A549 (cell line): ENCODE measurements at regions not wholly inside any gene's neighbourhood (a gene's known extent, or its start where the extent isn't known, plus 50 kb on each side); places are given as distances from the start of the nearest gene placed in this dataset.

Experiments
- ATAC-seq, 2 experiments: fragments of 200-7000 bp in 1 of 2; fragments of >200 bp in 1 of 2; cut with Nextera tagmentation in 1 of 2; cut with Tn5 transposase in 1 of 2; 3 replicates each; pipeline versions ENCODE4 v1.8.0 to v1.9.1; 2018 to 2020; ENCODE audit warnings: mild to moderate bottlenecking in 1 of 2, moderate library complexity in 1 of 2
- CTCF ChIA-PET: fragments of 300-600 bp; sonication (Branson Sonifier 250); formaldehyde crosslinking; extraction: SDS; loops from one replicate; lab custom pipeline; 2021; ENCODE audit warnings: antibody characterized with exemption, inconsistent platforms; lab: Yijun Ruan, JAX
- POLR2A ChIA-PET: fragments of 350-600 bp; formaldehyde crosslinking; extraction: SDS; loops from one replicate; lab custom pipeline; 2021; ENCODE audit warnings: antibody characterized with exemption, inconsistent platforms; lab: Yijun Ruan, JAX
- DNase-seq, 2 experiments: peaks; one replicate each; pipeline versions ENCODE4 v3.0.0 to v3.0.0-alpha.2; 2011 to 2016; ENCODE audit warnings: low read depth in 1 of 2, low spot score in 1 of 2
- FAIRE-seq: peaks from 2 replicates; lab custom pipeline; 2011; peaks lifted over from hg19 to GRCh38; lab: Jason Lieb, UNC
- H3K27ac ChIP-seq, 2 experiments: fragments of >200 bp; sonication (Bioruptor Twin); formaldehyde crosslinking; 3 replicates each; pipeline ENCODE4 v1.5.1; 2016 to 2017
- H3K4me1 ChIP-seq: fragments of >200 bp; sonication (Bioruptor Twin); formaldehyde crosslinking; 3 replicates; pipeline ENCODE4 v1.6.1; 2016
- H3K4me2 ChIP-seq: fragments of >200 bp; sonication (Bioruptor Twin); formaldehyde crosslinking; 3 replicates; pipeline ENCODE4 v1.6.1; 2016
- H3K4me3 ChIP-seq: fragments of >200 bp; sonication (Bioruptor Twin); formaldehyde crosslinking; 3 replicates; pipeline ENCODE4 v1.5.1; 2016
- H3K9me3 ChIP-seq: fragments of >200 bp; sonication (Bioruptor Twin); formaldehyde crosslinking; 3 replicates; pipeline ENCODE4 v1.6.1; 2016
- BHLHE40 ChIP-seq: IDR thresholded peaks from 2 replicates; pipeline ENCODE4 v1.6.1; 2012; ENCODE audit warnings: low read depth, low read length, inconsistent platforms
- CBX2 ChIP-seq: fragments of 200-600 bp; sonication (generic); IDR thresholded peaks from 2 replicates; pipeline ENCODE4 v1.6.1; 2016; ENCODE audit warnings: low read depth, mild to moderate bottlenecking, borderline replicate concordance
- CHD4 ChIP-seq: fragments of 200-600 bp; sonication (generic); IDR thresholded peaks from 2 replicates; pipeline ENCODE4 v1.6.1; 2016; ENCODE audit warnings: antibody characterized with exemption, mild to moderate bottlenecking, borderline replicate concordance
- EHF ChIP-seq: fragments of 250-450 bp; sonication (Bioruptor Pico); IDR thresholded peaks from 2 replicates; pipeline ENCODE4 v1.5.0; 2020; ENCODE audit warnings: mild to moderate bottlenecking
- FOSB ChIP-seq: fragments of 250-450 bp; sonication (Bioruptor Pico); IDR thresholded peaks from 2 replicates; pipeline ENCODE4 v1.5.0; 2020; ENCODE audit warnings: mild to moderate bottlenecking, moderate library complexity
- FOSL2 ChIP-seq, 2 experiments: fragments of 450-650 bp in 1 of 2; fragments of >200 bp in 1 of 2; sonication (Bioruptor Twin) in 1 of 2; formaldehyde crosslinking; IDR thresholded peaks; 2 replicates each; pipeline versions ENCODE4 v1.5.0 to v1.6.1; 2016 to 2020; ENCODE audit warnings: mild to moderate bottlenecking in 1 of 2, moderate library complexity in 1 of 2
- GATA3 ChIP-seq: IDR thresholded peaks from 2 replicates; pipeline ENCODE4 v1.6.1; 2012; ENCODE audit warnings: borderline replicate concordance
- HEYL ChIP-seq: fragments of 250-450 bp; sonication (Bioruptor Pico); IDR thresholded peaks from 2 replicates; pipeline ENCODE4 v1.8.0; 2021; ENCODE audit warnings: mild to moderate bottlenecking, moderate library complexity
- HOXA7 ChIP-seq: fragments of 250-450 bp; sonication (Bioruptor Pico); IDR thresholded peaks from 2 replicates; pipeline ENCODE4 v1.5.0; 2020; ENCODE audit warnings: mild to moderate bottlenecking, moderate library complexity
- HOXB13 ChIP-seq: fragments of 250-450 bp; sonication (Bioruptor Pico); IDR thresholded peaks from 2 replicates; pipeline ENCODE4 v1.5.0; 2020; ENCODE audit warnings: low read depth, mild to moderate bottlenecking, moderate library complexity
- HOXB5 ChIP-seq: fragments of 250-450 bp; sonication (Bioruptor Pico); IDR thresholded peaks from 2 replicates; pipeline ENCODE4 v1.5.0; 2020; ENCODE audit warnings: mild to moderate bottlenecking, moderate library complexity
- JUN ChIP-seq, 2 experiments: fragments of >200 bp; sonication (Bioruptor Twin); formaldehyde crosslinking; IDR thresholded peaks; 2 replicates in 1 of 2; 3 replicates in 1 of 2; pipeline ENCODE4 v1.6.1; 2016 to 2017
- KDM5A ChIP-seq: fragments of 200-600 bp; sonication (generic); IDR thresholded peaks from 2 replicates; pipeline ENCODE4 v1.6.1; 2016; ENCODE audit warnings: antibody characterized with exemption, mild to moderate bottlenecking
- NPAS2 ChIP-seq: fragments of 250-450 bp; sonication (Bioruptor Pico); IDR thresholded peaks from 2 replicates; pipeline ENCODE4 v1.8.0; 2022; ENCODE audit warnings: mild to moderate bottlenecking, moderate library complexity, borderline replicate concordance
- POLR2A ChIP-seq: IDR thresholded peaks from 2 replicates; pipeline ENCODE4 v1.6.1; 2012; ENCODE audit warnings: mild to moderate bottlenecking, low read length
- POLR2AphosphoS2 ChIP-seq: conservative IDR thresholded peaks from 2 replicates; pipeline ENCODE4 v1.6.1; 2012; ENCODE audit warnings: low read length, improper control_type of control experiment, inconsistent platforms
- RARB ChIP-seq: fragments of 250-450 bp; sonication (Bioruptor Pico); IDR thresholded peaks from 2 replicates; pipeline ENCODE4 v1.8.0; 2021; ENCODE audit warnings: mild to moderate bottlenecking, moderate library complexity
- RFX5 ChIP-seq: fragments of 450-650 bp; IDR thresholded peaks from 2 replicates; pipeline ENCODE4 v1.7.1; 2014; ENCODE audit warnings: antibody characterized with exemption, mild to moderate bottlenecking, moderate library complexity
- SMC3 ChIP-seq: fragments of >200 bp; sonication (Bioruptor Twin); formaldehyde crosslinking; IDR thresholded peaks from 3 replicates; pipeline ENCODE4 v1.6.1; 2018; ENCODE audit warnings: inconsistent platforms
- SREBF2 ChIP-seq: fragments of 450-650 bp; IDR thresholded peaks from 2 replicates; pipeline ENCODE4 v1.6.1; 2014; ENCODE audit warnings: mild to moderate bottlenecking, moderate library complexity
- TFCP2L1 ChIP-seq: fragments of 250-450 bp; sonication (Bioruptor Pico); IDR thresholded peaks from 2 replicates; pipeline ENCODE4 v1.5.0; 2021; ENCODE audit warnings: mild to moderate bottlenecking
- ZSCAN20 ChIP-seq: fragments of 250-450 bp; sonication (Bioruptor Pico); IDR thresholded peaks from 2 replicates; pipeline ENCODE4 v1.8.0; 2022; ENCODE audit warnings: mild to moderate bottlenecking, moderate library complexity
- WGBS: methylation state at CpG from one replicate; pipeline ENCODE4 v1.1.6; 2017; ENCODE audit errors: missing lambda C conversion rate; 5-methylcytosine and 5-hydroxymethylcytosine counted together
- TF ChIP-seq, protein P1 (sequence below): fragments of >200 bp; sonication (Bioruptor Twin); formaldehyde crosslinking; IDR thresholded peaks from 2 replicates; pipeline ENCODE4 v1.6.1; 2016
- TF ChIP-seq, protein P2 (sequence below): fragments of 150-350 bp; IDR thresholded peaks from 2 replicates; pipeline ENCODE4 v1.6.1; 2014; ENCODE audit warnings: low read depth, mild to moderate bottlenecking, low read length
- TF ChIP-seq, protein P3 (sequence below): fragments of 250-450 bp; sonication (Bioruptor Pico); IDR thresholded peaks from 2 replicates; pipeline ENCODE4 v1.5.0; 2021; ENCODE audit warnings: mild to moderate bottlenecking, moderate library complexity, borderline replicate concordance
- TF ChIP-seq, protein P4 (sequence below): fragments of >200 bp; sonication (Bioruptor Twin); formaldehyde crosslinking; IDR thresholded peaks from 3 replicates; pipeline ENCODE4 v1.5.1; 2016
- TF ChIP-seq, protein P5 (sequence below): IDR thresholded peaks from 2 replicates; pipeline ENCODE4 v1.6.1; 2012; ENCODE audit warnings: low read depth, borderline replicate concordance
- TF ChIP-seq, protein P6 (sequence below): fragments of >200 bp; sonication (Bioruptor Twin); formaldehyde crosslinking; IDR thresholded peaks from 3 replicates; pipeline ENCODE4 v1.6.1; 2016
- TF ChIP-seq, protein P7 (sequence below): IDR thresholded peaks from 2 replicates; pipeline ENCODE4 v1.6.1; 2012

DNA sequence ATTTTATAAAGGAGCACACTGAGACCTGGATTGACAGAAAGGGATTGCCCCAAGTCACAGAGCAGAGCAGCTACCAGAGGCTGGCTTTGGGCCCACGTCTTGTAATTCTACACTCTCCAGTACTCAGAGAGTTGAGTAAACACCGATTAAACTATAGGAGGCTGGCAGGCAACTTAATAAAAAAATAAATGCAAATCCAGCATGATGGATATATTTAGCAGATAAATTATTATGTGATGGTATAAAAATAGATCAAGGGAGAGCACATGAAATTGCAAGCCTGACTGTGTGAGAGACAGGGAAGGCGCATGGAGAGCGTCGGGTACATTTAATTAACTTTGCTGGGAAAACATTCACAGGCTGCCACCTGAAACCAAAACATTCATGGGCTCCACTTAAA lies 87.7 kb upstream of the CCL2 start:
- no peaks in the 10 kb centered on the region for H3K4me1 ChIP-seq
- POLR2A ChIA-PET = no interaction called here
- 19% methylated on average over 5 of the region's 5 CpGs for WGBS
- CTCF ChIA-PET = interaction anchor here (1.1 to 6.8 kb wide), 5 partner anchors 9 to 655 kb away, joined by 3 to 44 read pairs (median 6); no protein-coding TSS in a partner anchor
- FAIRE-seq (no peak), ATAC-seq (no peak)
- H3K27ac ChIP-seq = no peak overlapping the region
- TF ChIP-seq GATA3 (no peak), TFCP2L1 (CRISPR knock-in tag) (no peak), HOXB13 (CRISPR knock-in tag) (no peak), KDM5A (no peak), HOXB5 (CRISPR knock-in tag) (no peak), JUN (IDR thresholded peaks at IDR 0.05) (no peak), BHLHE40 (no peak), SMC3 (no peak), POLR2A (no peak), RFX5 (no peak), SREBF2 (no peak), FOSL2 (IDR thresholded peaks at IDR 0.05) (no peak), FOSL2 (CRISPR knock-in tag; IDR thresholded peaks at IDR 0.05) (no peak), EHF (CRISPR knock-in tag) (no peak), NPAS2 (no peak)
- TF ChIP-seq, protein P1, sequence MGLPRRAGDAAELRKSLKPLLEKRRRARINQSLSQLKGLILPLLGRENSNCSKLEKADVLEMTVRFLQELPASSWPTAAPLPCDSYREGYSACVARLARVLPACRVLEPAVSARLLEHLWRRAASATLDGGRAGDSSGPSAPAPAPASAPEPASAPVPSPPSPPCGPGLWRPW = no peak
- TF ChIP-seq, protein P2, sequence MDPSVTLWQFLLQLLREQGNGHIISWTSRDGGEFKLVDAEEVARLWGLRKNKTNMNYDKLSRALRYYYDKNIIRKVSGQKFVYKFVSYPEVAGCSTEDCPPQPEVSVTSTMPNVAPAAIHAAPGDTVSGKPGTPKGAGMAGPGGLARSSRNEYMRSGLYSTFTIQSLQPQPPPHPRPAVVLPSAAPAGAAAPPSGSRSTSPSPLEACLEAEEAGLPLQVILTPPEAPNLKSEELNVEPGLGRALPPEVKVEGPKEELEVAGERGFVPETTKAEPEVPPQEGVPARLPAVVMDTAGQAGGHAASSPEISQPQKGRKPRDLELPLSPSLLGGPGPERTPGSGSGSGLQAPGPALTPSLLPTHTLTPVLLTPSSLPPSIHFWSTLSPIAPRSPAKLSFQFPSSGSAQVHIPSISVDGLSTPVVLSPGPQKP = no peak
- TF ChIP-seq, protein P3, sequence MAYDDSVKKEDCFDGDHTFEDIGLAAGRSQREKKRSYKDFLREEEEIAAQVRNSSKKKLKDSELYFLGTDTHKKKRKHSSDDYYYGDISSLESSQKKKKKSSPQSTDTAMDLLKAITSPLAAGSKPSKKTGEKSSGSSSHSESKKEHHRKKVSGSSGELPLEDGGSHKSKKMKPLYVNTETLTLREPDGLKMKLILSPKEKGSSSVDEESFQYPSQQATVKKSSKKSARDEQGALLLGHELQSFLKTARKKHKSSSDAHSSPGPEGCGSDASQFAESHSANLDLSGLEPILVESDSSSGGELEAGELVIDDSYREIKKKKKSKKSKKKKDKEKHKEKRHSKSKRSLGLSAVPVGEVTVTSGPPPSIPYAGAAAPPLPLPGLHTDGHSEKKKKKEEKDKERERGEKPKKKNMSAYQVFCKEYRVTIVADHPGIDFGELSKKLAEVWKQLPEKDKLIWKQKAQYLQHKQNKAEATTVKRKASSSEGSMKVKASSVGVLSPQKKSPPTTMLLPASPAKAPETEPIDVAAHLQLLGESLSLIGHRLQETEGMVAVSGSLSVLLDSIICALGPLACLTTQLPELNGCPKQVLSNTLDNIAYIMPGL = no peak
- TF ChIP-seq, protein P4, sequence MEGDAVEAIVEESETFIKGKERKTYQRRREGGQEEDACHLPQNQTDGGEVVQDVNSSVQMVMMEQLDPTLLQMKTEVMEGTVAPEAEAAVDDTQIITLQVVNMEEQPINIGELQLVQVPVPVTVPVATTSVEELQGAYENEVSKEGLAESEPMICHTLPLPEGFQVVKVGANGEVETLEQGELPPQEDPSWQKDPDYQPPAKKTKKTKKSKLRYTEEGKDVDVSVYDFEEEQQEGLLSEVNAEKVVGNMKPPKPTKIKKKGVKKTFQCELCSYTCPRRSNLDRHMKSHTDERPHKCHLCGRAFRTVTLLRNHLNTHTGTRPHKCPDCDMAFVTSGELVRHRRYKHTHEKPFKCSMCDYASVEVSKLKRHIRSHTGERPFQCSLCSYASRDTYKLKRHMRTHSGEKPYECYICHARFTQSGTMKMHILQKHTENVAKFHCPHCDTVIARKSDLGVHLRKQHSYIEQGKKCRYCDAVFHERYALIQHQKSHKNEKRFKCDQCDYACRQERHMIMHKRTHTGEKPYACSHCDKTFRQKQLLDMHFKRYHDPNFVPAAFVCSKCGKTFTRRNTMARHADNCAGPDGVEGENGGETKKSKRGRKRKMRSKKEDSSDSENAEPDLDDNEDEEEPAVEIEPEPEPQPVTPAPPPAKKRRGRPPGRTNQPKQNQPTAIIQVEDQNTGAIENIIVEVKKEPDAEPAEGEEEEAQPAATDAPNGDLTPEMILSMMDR = no peak
- TF ChIP-seq, all 56 proteins: peak for 0
- Histone ChIP-seq H3K4me3 (no peak overlapping the region), H3K9me3 (peaks cover 3% of the 10 kb centered on the region; the same call in 1 of the 3 replicates), H3K4me2 (no peak overlapping the region)
- DNase-seq = no peak

DNA sequence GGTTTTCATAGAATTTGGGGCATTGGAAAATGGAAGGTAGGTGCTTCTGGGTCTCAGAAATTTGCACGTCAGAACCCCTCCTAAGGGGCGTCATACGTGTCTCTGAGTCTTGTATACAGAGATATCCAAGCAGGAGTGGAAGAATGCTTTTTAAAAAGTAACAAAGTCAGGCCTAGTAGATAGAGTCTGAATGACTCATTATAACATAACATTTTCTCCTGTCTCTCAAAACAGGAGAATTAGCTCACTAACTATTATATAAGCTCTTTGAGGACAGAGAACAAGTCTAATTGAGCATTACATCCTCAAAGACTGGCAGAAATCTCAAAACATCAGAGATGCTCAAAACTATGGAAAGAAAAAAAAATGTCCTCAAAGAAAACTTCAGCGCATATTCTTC lies 86.1 kb upstream of the CCL2 start:
- ATAC-seq (no peak), DNase-seq (no peak), FAIRE-seq (peak; percentile 68)
- Histone ChIP-seq H3K4me1 (no peaks in the 10 kb centered on the region), H3K4me2 (no peak overlapping the region), H3K9me3 (peaks cover 7% of the 10 kb centered on the region; the same call in 1 of the 3 replicates), H3K4me3 (no peak overlapping the region), H3K27ac (no peak overlapping the region)
- TF ChIP-seq, protein P5, sequence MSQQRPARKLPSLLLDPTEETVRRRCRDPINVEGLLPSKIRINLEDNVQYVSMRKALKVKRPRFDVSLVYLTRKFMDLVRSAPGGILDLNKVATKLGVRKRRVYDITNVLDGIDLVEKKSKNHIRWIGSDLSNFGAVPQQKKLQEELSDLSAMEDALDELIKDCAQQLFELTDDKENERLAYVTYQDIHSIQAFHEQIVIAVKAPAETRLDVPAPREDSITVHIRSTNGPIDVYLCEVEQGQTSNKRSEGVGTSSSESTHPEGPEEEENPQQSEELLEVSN = no peak
- TF ChIP-seq HOXA7 = no peak
- no peak for TF ChIP-seq POLR2AphosphoS2
- no peak for TF ChIP-seq FOSB (CRISPR knock-in tag)
- TF ChIP-seq, protein P6, sequence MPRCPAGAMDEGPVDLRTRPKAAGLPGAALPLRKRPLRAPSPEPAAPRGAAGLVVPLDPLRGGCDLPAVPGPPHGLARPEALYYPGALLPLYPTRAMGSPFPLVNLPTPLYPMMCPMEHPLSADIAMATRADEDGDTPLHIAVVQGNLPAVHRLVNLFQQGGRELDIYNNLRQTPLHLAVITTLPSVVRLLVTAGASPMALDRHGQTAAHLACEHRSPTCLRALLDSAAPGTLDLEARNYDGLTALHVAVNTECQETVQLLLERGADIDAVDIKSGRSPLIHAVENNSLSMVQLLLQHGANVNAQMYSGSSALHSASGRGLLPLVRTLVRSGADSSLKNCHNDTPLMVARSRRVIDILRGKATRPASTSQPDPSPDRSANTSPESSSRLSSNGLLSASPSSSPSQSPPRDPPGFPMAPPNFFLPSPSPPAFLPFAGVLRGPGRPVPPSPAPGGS = no peak
- no peak for TF ChIP-seq CBX2
- TF ChIP-seq HEYL (CRISPR knock-in tag) = no peak
- no peak for TF ChIP-seq POLR2A
- no peak for TF ChIP-seq CHD4
- TF ChIP-seq, protein P7, sequence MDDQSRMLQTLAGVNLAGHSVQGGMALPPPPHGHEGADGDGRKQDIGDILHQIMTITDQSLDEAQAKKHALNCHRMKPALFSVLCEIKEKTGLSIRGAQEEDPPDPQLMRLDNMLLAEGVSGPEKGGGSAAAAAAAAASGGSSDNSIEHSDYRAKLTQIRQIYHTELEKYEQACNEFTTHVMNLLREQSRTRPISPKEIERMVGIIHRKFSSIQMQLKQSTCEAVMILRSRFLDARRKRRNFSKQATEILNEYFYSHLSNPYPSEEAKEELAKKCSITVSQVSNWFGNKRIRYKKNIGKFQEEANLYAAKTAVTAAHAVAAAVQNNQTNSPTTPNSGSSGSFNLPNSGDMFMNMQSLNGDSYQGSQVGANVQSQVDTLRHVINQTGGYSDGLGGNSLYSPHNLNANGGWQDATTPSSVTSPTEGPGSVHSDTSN = no peak
- TF ChIP-seq ZSCAN20 (CRISPR knock-in tag) = no peak
- no peak for TF ChIP-seq RARB (CRISPR knock-in tag)
- ChIA-PET CTCF (interaction anchor here (1.4 to 6.1 kb wide), 2 partner anchors 11 to 192 kb away, joined by 5 to 44 read pairs; no protein-coding TSS in a partner anchor), POLR2A (no interaction called here)
- 6% methylated on average over 4 of the region's 4 CpGs for WGBS
